ENCODE measurements at regions not wholly inside any gene's neighbourhood (a gene's known extent, or its start where the extent isn't known, plus 50 kb on each side); places are given as distances from the start of the nearest gene placed in this dataset.

DNA sequence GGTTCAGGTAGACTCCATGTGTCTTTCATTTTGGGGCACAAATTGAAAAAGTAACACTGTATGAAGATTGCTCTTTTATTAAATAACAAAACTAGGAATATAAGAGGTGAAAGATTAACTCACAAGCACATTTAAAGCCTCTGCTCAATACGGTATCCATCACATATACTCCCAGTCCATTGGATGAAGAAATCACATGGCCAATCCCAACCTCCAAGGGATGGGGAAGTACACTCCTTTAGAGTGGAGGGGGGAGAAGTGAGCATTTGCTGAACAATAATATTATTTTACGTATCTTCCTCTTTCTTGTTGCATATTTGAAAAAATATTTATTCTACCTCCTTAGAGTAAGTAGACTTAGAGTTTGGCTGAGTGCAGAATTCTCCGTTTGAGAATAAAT lies 316.5 kb downstream of the LMX1A start:
- no peak overlapping the region for H3K4me3 Mint-ChIP-seq
- CTCF ChIA-PET: no interaction called here
- no peaks in the 10 kb centered on the region for H3K27me3 Mint-ChIP-seq
- no peaks in the 10 kb centered on the region for H3K4me1 Mint-ChIP-seq
- H3K9me3 Mint-ChIP-seq: peaks cover 2% of the 10 kb centered on the region
- POLR2A ChIA-PET: no interaction called here
- no peaks in the 10 kb centered on the region for H3K36me3 Mint-ChIP-seq (ENCODE audit: low read depth)
- H3K27ac Mint-ChIP-seq: no peak overlapping the region
- no peak for DNase-seq

DNA sequence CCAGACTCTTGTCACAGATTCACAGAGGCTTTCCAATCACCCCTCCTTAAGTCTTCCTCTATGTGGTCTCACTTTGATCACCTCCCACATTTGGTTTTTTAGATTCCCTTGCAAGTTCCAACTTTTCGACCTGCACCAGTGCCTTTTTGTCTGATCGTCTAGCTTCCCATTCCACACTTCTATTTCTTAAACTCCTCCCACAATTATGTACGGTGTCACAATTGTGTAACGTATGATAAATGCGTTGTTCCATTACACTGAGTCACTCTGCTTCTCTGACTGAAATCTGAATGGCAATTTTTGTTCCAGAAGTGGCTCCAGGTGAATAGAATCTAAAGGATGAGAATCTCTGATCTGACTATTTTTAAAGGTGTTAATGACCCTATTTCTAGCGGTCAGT lies 320.1 kb downstream of the LMX1A start:
- Mint-ChIP-seq H3K4me3 (no peak overlapping the region), H3K9me3 (peaks cover 2% of the 10 kb centered on the region), H3K27ac (no peak overlapping the region), H3K4me1 (no peaks in the 10 kb centered on the region), H3K36me3 (ENCODE audit: low read depth) (no peaks in the 10 kb centered on the region), H3K27me3 (no peaks in the 10 kb centered on the region)
- no peak for DNase-seq
- ChIA-PET CTCF (no interaction called here), POLR2A (no interaction called here)

DNA sequence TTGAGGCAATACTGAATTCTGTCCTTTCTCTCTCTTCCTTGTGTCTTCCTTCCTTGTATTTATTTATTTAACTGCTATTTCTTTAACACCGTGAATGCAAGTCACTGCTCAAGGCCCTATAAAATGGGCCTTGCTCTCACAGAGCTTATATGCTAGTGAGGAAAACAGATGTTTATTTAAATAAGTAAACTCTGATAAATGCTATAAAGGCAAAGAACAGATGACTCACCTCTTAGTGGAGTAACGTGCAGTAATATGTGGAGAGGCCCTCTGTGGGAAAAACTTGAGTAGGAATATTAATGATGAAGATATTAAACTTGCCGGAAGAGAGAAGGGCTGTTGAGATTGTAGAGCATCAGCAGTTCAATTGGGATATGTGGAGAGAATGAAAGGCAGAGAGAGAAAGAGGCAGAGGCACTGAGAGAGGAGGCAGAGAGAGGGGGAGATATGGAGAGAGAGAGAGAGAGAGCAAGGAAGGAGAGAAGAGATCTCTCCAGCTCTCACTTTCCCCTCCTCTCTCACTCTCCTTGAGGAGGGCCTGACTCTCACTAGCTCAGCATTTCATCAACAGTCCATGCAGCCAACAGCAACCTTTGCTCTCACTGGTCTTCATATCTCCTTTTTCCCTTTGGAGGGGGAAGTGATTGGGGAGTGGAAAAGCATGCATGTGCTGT lies 322.2 kb downstream of the LMX1A start:
- no peak overlapping the region for H3K27ac Mint-ChIP-seq
- H3K4me1 Mint-ChIP-seq: no peaks in the 10 kb centered on the region
- H3K27me3 Mint-ChIP-seq: no peaks in the 10 kb centered on the region
- CTCF ChIA-PET: no interaction called here
- no peaks in the 10 kb centered on the region for H3K36me3 Mint-ChIP-seq (ENCODE audit: low read depth)
- DNase-seq: no peak
- H3K4me3 Mint-ChIP-seq: no peak overlapping the region
- H3K9me3 Mint-ChIP-seq: peaks cover 2% of the 10 kb centered on the region
- POLR2A ChIA-PET: no interaction called here

DNA sequence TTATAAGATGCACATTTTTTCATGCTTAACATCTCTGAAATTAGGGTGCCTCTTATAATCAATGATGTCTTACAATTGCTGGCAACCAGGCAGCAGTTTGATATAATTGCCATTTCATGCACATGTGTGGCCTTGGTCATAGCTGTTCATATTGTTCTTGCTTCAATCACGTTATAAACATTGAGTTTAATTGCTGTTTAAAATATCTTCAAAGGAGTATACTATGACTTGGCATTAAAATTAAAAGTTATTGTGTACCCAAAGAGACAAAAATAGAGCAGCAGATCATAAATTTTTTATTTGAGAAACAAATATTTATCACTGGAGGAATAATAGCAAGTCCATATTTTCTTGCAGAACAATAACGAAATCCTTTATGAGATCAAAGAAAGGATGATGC lies 325.5 kb downstream of the LMX1A start:
- ChIA-PET CTCF (no interaction called here), POLR2A (no interaction called here)
- no peaks in the 10 kb centered on the region for H3K9me3 Mint-ChIP-seq
- H3K4me1 Mint-ChIP-seq: no peaks in the 10 kb centered on the region
- no peak for DNase-seq
- H3K27me3 Mint-ChIP-seq: no peaks in the 10 kb centered on the region
- no peak overlapping the region for H3K4me3 Mint-ChIP-seq
- no peaks in the 10 kb centered on the region for H3K36me3 Mint-ChIP-seq (ENCODE audit: low read depth)
- no peak overlapping the region for H3K27ac Mint-ChIP-seq

DNA sequence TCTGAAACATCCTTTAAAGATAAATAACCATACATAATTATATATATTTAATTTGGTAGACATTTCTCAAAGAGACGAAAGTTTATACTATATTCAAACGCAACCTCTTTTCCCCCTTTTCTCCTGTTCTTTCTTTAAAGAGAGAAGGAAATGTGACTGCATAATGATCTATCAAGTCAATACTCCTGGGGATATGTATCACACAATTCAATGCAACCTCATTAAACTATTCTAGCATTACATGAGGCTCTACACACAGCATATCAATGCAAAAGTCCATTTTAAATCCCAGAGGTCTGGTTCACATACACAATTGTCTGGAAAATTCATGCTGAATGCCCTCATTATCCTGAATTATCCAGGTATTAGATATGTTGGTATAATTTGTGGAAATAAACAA lies 330.7 kb downstream of the LMX1A start:
- no peaks in the 10 kb centered on the region for H3K4me1 Mint-ChIP-seq

DNA sequence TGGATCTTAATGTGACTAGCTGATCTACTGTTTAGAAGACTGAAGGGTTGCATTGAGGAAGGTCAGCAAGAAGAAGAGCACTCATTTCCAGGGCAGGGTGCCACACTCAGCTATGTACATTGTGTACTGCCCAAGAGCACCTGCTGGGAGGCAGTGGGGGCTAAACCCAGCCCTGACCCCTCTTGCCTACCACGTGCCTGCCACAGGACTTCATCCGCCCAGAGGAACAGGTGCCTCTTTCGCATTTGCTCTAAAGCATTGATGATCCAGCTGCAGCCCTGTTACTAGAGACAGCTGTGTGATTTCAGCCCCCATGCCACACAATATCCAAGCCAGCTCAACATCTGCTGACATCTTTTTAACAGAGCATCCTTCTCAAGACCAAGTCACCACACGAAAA lies 341.8 kb downstream of the LMX1A start:
- Mint-ChIP-seq H3K9me3 (peaks cover 3% of the 10 kb centered on the region), H3K36me3 (ENCODE audit: low read depth) (no peaks in the 10 kb centered on the region), H3K27ac (no peak overlapping the region), H3K27me3 (no peaks in the 10 kb centered on the region), H3K4me1 (no peaks in the 10 kb centered on the region), H3K4me3 (no peak overlapping the region)
- CTCF ChIA-PET: no interaction called here
- no peak for DNase-seq
- POLR2A ChIA-PET: no interaction called here

More for the DNA sequence above, 330.7 kb downstream of the LMX1A start:
- ChIA-PET POLR2A (no interaction called here), CTCF (no interaction called here)
- no peaks in the 10 kb centered on the region for H3K36me3 Mint-ChIP-seq (ENCODE audit: low read depth)
- H3K27ac Mint-ChIP-seq: no peak overlapping the region
- DNase-seq: no peak
- H3K4me3 Mint-ChIP-seq: no peak overlapping the region
- H3K27me3 Mint-ChIP-seq: no peaks in the 10 kb centered on the region
- H3K9me3 Mint-ChIP-seq: peaks cover 3% of the 10 kb centered on the region

DNA sequence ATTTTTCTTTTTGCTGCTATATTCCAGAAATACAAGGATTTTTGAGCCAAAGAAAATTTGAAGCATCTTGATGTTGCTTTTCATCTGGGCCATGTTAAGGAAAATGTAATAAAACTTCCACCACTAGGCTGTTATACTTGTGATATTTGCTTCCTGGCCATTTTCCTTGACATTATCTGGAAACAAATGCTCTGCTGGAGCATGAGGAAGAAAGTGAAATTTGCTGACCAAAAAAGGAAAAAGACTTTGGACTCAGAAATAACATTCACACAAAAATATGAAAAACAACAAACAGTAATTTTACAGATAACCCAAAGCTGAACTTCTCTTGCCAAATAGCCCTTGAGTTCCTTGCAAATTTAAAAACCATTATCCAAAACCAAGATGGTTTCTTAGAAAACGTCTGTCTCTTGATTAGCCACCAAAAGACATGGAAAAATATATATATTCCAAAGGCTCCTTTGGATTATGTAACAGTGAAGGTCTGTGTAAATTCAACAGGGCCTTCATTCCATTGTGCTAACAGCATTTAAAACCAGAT lies 344.5 kb downstream of the LMX1A start:
- H3K36me3 Mint-ChIP-seq (ENCODE audit: low read depth): no peaks in the 10 kb centered on the region
- no peaks in the 10 kb centered on the region for H3K4me1 Mint-ChIP-seq
- H3K27ac Mint-ChIP-seq: no peak overlapping the region
- no peaks in the 10 kb centered on the region for H3K9me3 Mint-ChIP-seq
- no peaks in the 10 kb centered on the region for H3K27me3 Mint-ChIP-seq
- ChIA-PET CTCF (no interaction called here), POLR2A (no interaction called here)
- no peak for DNase-seq
- H3K4me3 Mint-ChIP-seq: no peak overlapping the region

DNA sequence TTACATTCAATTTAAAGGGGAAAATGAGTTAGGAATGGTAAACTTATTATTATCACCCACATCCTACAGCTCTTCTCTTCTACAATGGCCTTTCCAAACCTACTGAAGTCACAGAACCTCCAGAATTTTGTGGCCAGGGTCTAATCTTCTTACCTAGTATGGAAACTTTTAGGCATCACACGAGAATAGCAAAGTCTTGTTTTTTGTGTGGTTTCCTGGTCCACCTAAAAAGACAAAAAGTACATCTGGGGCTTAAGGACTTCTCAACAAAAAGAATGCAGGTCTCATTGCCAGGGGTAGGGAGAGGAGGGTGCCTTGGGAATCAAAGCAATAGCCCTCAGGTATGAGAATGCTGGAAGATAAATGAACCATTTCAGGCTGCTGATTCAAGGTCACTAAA lies 345.3 kb downstream of the LMX1A start:
- H3K9me3 Mint-ChIP-seq: no peaks in the 10 kb centered on the region
- no peaks in the 10 kb centered on the region for H3K27me3 Mint-ChIP-seq

DNA sequence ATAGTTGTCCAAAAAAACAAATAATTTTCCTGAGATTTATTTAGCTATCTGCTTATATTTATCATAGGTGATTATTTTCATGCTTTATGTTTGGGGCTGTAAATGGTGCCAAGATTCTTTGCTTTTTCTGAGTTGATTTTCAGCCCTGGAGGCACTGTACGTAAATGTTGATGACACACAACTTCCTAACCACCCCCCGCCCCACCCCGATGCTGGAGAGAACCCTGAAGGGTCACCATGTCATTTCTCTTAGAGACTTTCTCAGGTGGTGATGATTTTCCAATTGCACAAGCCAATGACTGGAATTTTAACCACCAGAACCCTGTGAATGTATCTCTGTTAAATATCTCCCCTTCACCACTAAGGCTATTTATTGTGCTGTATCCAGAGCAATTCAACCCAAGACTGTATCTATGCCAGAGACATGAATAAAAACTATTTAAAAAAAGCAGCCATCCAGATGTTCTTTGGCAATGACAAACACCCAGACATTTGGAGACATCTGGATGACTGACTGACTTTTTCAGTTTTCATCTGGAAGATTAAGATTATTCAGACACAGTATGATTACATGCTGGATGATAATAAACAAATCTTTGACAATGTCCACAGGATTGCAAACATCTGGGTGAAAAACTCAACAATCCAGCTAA lies 346.0 kb downstream of the LMX1A start:
- H3K4me1 Mint-ChIP-seq: no peaks in the 10 kb centered on the region
- DNase-seq: no peak
- H3K4me3 Mint-ChIP-seq: no peak overlapping the region
- ChIA-PET CTCF (no interaction called here), POLR2A (no interaction called here)
- no peaks in the 10 kb centered on the region for H3K27me3 Mint-ChIP-seq
- H3K9me3 Mint-ChIP-seq: no peaks in the 10 kb centered on the region
- H3K27ac Mint-ChIP-seq: no peak overlapping the region
- no peaks in the 10 kb centered on the region for H3K36me3 Mint-ChIP-seq (ENCODE audit: low read depth)

More for the DNA sequence above, 345.3 kb downstream of the LMX1A start:
- ChIA-PET CTCF (no interaction called here), POLR2A (no interaction called here)
- H3K36me3 Mint-ChIP-seq (ENCODE audit: low read depth): no peaks in the 10 kb centered on the region
- no peaks in the 10 kb centered on the region for H3K4me1 Mint-ChIP-seq
- H3K27ac Mint-ChIP-seq: no peak overlapping the region
- no peak for DNase-seq
- H3K4me3 Mint-ChIP-seq: no peak overlapping the region

DNA sequence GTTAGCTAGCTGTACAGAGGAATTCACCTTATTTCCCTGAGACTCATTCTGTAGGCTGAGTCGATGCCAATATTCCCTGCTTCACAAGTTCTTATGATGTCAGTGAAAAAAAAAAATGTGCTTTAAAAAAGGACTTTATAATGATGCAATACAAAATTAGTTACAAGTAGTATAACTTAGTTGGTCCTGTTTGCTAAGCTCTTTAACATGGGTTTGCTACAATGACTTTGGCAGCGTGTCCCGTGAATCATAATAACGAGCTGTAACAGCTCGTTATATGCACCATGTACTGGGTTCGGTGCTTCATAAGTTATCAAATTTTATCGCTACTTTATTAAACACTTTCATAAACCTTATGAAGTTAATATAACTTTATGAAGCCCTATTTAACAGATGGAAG lies 349.7 kb downstream of the LMX1A start:
- ChIA-PET POLR2A (no interaction called here), CTCF (interaction anchor here (0.6 kb wide), 1 partner anchor 1611 kb away, joined by 5 read pairs; no protein-coding TSS in a partner anchor)
- H3K9me3 Mint-ChIP-seq: no peaks in the 10 kb centered on the region
- no peak overlapping the region for H3K27ac Mint-ChIP-seq
- DNase-seq: no peak
- no peaks in the 10 kb centered on the region for H3K4me1 Mint-ChIP-seq
- H3K4me3 Mint-ChIP-seq: no peak overlapping the region
- H3K36me3 Mint-ChIP-seq (ENCODE audit: low read depth): no peaks in the 10 kb centered on the region
- H3K27me3 Mint-ChIP-seq: no peaks in the 10 kb centered on the region

DNA sequence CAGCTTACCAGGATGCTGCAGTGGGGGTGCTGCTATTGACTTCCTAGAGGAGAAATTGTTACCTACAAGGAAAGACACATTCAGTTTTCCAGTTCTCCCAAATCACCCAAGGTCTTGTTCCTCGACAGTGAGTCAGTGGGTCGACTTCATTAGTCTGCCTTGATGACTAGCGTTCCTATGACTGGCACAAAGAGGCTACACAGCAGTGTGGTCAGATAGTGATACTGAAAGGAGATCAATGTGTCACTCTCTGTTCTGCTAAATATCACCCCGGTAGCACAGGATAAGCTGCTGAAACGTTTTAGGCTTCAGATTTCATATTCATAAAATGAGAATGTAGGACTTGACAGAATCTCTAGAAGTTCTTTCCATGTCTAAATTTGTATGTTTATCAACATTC lies 357.4 kb downstream of the LMX1A start:
- no peaks in the 10 kb centered on the region for H3K27me3 Mint-ChIP-seq
- no peak overlapping the region for H3K4me3 Mint-ChIP-seq
- H3K36me3 Mint-ChIP-seq (ENCODE audit: low read depth): no peaks in the 10 kb centered on the region
- no peaks in the 10 kb centered on the region for H3K4me1 Mint-ChIP-seq
- ChIA-PET CTCF (no interaction called here), POLR2A (no interaction called here)
- no peak overlapping the region for H3K27ac Mint-ChIP-seq
- no peak for DNase-seq
- no peaks in the 10 kb centered on the region for H3K9me3 Mint-ChIP-seq

DNA sequence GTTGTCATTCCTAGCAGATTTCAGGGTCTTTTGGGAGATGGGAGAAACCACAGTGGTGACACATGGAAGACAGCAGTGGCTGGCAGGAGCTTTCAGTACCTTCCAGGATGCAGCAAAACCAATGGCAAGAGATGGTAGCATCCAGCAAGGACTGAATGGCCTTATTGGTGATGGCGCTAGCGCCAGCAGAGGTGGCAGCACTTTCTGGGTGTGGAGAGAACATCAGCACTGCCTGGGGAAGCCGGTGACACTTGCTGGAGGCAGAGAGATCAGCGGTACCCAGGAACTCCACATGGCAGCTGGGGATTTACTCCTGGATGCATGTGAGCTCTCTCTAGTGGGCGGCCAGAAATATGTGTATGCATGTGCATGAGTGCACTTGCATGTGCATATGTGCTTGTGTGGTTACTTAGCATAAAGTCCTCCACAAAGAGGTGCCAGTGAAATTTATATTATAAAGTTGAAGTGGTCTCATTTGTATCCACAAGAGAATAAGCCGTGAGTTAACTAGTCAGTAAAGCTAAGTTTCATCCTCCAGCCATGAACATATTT lies 364.7 kb downstream of the LMX1A start:
- CTCF ChIA-PET: no interaction called here
- H3K27me3 Mint-ChIP-seq: no peaks in the 10 kb centered on the region
- H3K4me1 Mint-ChIP-seq: no peaks in the 10 kb centered on the region
- H3K4me3 Mint-ChIP-seq: no peak overlapping the region
- H3K36me3 Mint-ChIP-seq (ENCODE audit: low read depth): no peaks in the 10 kb centered on the region
- H3K27ac Mint-ChIP-seq: no peak overlapping the region
- H3K9me3 Mint-ChIP-seq: no peaks in the 10 kb centered on the region
- POLR2A ChIA-PET: no interaction called here
- DNase-seq: no peak

DNA sequence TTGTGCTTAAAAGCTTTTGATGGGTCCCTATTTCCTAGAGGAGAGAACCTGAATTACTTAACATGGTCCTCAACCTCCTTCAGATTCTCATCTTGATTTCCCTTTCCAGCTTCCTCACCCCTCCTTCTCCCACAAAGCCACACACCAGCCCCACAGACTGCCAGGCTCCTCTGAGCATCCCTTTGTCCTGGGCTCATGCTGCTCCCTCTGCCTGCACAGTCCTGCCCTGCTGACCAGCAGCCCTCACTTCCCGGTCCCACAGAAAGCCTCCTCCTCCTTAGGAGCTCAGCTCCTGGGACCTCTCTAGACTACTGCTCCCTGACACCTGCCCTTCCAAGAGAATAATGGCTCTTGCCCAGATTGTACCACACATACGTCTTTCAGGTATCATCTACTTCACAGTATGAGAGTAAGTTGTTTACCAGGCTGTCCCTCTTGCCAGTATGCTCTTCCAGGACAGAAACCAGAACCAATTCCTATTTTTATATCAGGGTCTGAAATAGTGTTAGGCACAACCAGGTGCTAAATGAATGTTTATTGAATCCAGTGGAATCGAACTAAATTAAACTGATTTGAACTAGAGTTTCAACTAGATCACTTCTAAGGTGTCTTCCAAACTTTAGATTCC lies 373.4 kb downstream of the LMX1A start:
- Mint-ChIP-seq H3K27me3 (no peaks in the 10 kb centered on the region), H3K4me3 (no peak overlapping the region), H3K9me3 (no peaks in the 10 kb centered on the region), H3K36me3 (ENCODE audit: low read depth) (no peaks in the 10 kb centered on the region), H3K4me1 (no peaks in the 10 kb centered on the region), H3K27ac (no peak overlapping the region)
- DNase-seq: no peak
- CTCF ChIA-PET: no interaction called here
- POLR2A ChIA-PET: no interaction called here

DNA sequence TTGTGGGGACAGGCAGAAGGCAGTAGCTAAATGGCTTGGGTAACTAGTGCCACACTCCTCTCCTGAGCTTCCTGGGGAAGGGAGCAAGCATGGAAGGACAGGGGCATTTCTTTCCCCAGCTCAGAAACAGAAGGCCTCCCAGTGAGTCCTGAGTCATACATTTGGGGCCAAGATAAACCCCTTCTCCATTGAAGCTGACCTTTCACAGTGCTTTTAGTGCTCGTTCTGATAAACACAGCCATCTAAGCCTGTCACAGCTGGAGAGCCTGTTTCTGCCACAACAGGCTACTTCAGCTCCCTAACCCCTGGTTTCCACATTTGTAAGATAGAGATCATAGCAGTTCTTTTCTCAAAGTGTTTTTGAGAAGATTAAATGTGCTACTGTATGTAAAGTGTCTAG lies 374.0 kb downstream of the LMX1A start:
- Mint-ChIP-seq H3K4me1 (no peaks in the 10 kb centered on the region), H3K4me3 (no peak overlapping the region), H3K36me3 (ENCODE audit: low read depth) (no peaks in the 10 kb centered on the region), H3K27ac (no peak overlapping the region), H3K9me3 (no peaks in the 10 kb centered on the region), H3K27me3 (no peaks in the 10 kb centered on the region)
- ChIA-PET POLR2A (no interaction called here), CTCF (no interaction called here)
- DNase-seq: no peak
